Liver (tissue), 7 donors: ENCODE measurements at regions not wholly inside any gene's neighbourhood (a gene's known extent, or its start where the extent isn't known, plus 50 kb on each side); places are given as distances from the start of the nearest gene placed in this dataset.

Source experiments
- DNase-seq: peaks from one replicate; pipeline ENCODE4 v3.0.0-alpha.2; 2017; ENCODE audit warnings: low spot score
- H3K27ac ChIP-seq, 2 donors: one replicate each; pipeline ENCODE4 v1.7.0; 2013; ENCODE audit warnings: inconsistent platforms in 2 of 2, low read length in 2 of 2, control low read depth in 1 of 2, low read depth in 1 of 2, mild to moderate bottlenecking in 1 of 2
- H3K27me3 ChIP-seq, 4 donors: one replicate each; pipeline versions ENCODE4 v1.6.1 to v1.7.0; 2013; ENCODE audit warnings: low read length in 3 of 4, inconsistent platforms in 1 of 4, mild to moderate bottlenecking in 1 of 4, moderate library complexity in 1 of 4; ENCODE audit not compliant: control insufficient read depth in 4 of 4, insufficient read depth in 4 of 4
- H3K36me3 ChIP-seq, 4 donors: one replicate each; pipeline versions ENCODE4 v1.6.1 to v1.7.0; 2013; ENCODE audit warnings: low read length in 3 of 4, mild to moderate bottlenecking in 3 of 4, low read depth in 1 of 4, moderate library complexity in 1 of 4; ENCODE audit not compliant: control insufficient read depth in 4 of 4, insufficient read depth in 3 of 4
- H3K4me1 ChIP-seq, 4 donors: one replicate each; pipeline versions ENCODE4 v1.6.1 to v1.7.0; 2013; ENCODE audit warnings: low read length in 3 of 4, mild to moderate bottlenecking in 3 of 4, moderate library complexity in 1 of 4; ENCODE audit not compliant: control insufficient read depth in 4 of 4, insufficient read depth in 4 of 4
- H3K4me3 ChIP-seq, 3 donors: one replicate each; pipeline versions ENCODE4 v1.6.1 to v1.7.0; 2013; ENCODE audit warnings: low read length in 3 of 3, control low read depth in 1 of 3, low read depth in 1 of 3, mild to moderate bottlenecking in 1 of 3
- H3K9ac ChIP-seq, 2 donors: one replicate each; pipeline ENCODE4 v1.7.0; 2013; ENCODE audit warnings: low read length in 2 of 2, mild to moderate bottlenecking in 2 of 2, moderate library complexity in 2 of 2, control low read depth in 1 of 2, low read depth in 1 of 2
- H3K9me3 ChIP-seq, 4 donors: one replicate each; pipeline versions ENCODE4 v1.6.1 to v1.7.0; 2013; ENCODE audit warnings: low read length in 3 of 4; ENCODE audit not compliant: control insufficient read depth in 4 of 4
- EGR1 ChIP-seq, 2 donors: IDR thresholded peaks; 2 replicates each; pipeline ENCODE4 v1.6.1; 2016 to 2018; ENCODE audit warnings: antibody characterized with exemption in 2 of 2, low read depth in 2 of 2
- FOXA2 ChIP-seq: IDR thresholded peaks from 2 replicates; pipeline ENCODE4 v1.6.1; 2016; ENCODE audit warnings: antibody characterized with exemption
- GABPA ChIP-seq, 2 donors: IDR thresholded peaks in 1 of 2; conservative IDR thresholded peaks in 1 of 2; 2 replicates each; pipeline ENCODE4 v1.6.1; 2016; ENCODE audit warnings: antibody characterized with exemption in 2 of 2, mild to moderate bottlenecking in 1 of 2, moderate library complexity in 1 of 2
- HNF4G ChIP-seq: IDR thresholded peaks from 2 replicates; pipeline ENCODE4 v1.6.1; 2016; ENCODE audit warnings: antibody characterized with exemption
- JUND ChIP-seq, 2 donors: IDR thresholded peaks; 2 replicates each; pipeline ENCODE4 v1.6.1; 2016; ENCODE audit warnings: antibody characterized with exemption in 2 of 2
- MAX ChIP-seq: IDR thresholded peaks from 2 replicates; pipeline ENCODE4 v1.6.1; 2016; ENCODE audit warnings: antibody characterized with exemption
- RXRA ChIP-seq, 2 donors: IDR thresholded peaks; 2 replicates each; pipeline ENCODE4 v1.6.1; 2017 to 2018; ENCODE audit warnings: antibody characterized with exemption in 2 of 2, mild to moderate bottlenecking in 1 of 2
- YY1 ChIP-seq: IDR thresholded peaks from 2 replicates; pipeline ENCODE4 v1.6.1; 2016; ENCODE audit warnings: antibody characterized with exemption, mild to moderate bottlenecking
- ZBTB33 ChIP-seq: IDR thresholded peaks from 2 replicates; pipeline ENCODE4 v1.6.1; 2016; ENCODE audit warnings: antibody characterized with exemption
- WGBS: extraction: QIAGEN DNeasy Blood & Tissue Kit; methylation state at CpG from one replicate; pipeline ENCODE4 v1.1.7; 2013; 5-methylcytosine and 5-hydroxymethylcytosine counted together
- TF ChIP-seq, protein P1 (sequence below): IDR thresholded peaks from 2 replicates; pipeline ENCODE4 v1.6.1; 2016; ENCODE audit warnings: antibody characterized with exemption, mild to moderate bottlenecking
- donor health status: healthy.
- donor health status: healthy.
- donor health status: healthy.
- donor health status: healthy.

DNA sequence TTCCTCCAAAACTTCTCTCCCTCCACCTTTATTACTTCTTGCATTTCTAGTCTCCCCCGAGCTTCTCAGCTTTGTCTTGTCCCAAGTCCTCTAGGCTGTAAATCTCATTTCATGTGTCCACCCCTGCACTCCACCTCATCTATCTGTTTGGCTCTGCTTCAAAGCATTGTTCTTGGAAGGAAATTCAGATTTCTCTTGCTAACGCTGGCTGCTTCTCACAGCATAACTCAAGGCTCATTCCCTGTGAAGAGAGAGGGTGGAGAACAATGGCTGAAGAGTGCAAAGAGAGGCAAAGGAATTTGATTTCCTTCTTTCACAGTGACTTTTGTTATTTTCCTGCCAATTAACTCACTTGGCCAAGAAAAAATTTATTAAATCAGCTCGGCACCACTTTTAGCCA is 476.5 kb downstream of the TMEM114 start:
- H3K9ac ChIP-seq = no peak overlapping the region
- no peak for TF ChIP-seq RXRA (IDR thresholded peaks at IDR 0.05)
- TF ChIP-seq ZBTB33 = no peak
- no peak for TF ChIP-seq JUND (IDR thresholded peaks at IDR 0.05)
- no peak for TF ChIP-seq MAX
- no peak for TF ChIP-seq FOXA2
- 75% methylated on average over 3 of the region's 3 CpGs for WGBS
- no peaks in the 10 kb centered on the region for H3K27me3 ChIP-seq
- H3K27ac ChIP-seq = no peak overlapping the region
- H3K36me3 ChIP-seq = no peaks in the 10 kb centered on the region
- DNase-seq = no peak
- H3K9me3 ChIP-seq = peaks cover 0 to 2% (median 0%) of the 10 kb centered on the region in 4 donors
- no peaks in the 10 kb centered on the region for H3K4me1 ChIP-seq
- no peak overlapping the region for H3K4me3 ChIP-seq

GRCh38 chr16:8110572-8111514 is 479.5 kb downstream of the TMEM114 start:
- Histone ChIP-seq H3K27ac (no peak overlapping the region), H3K9me3 (peaks cover 0 to 2% (median 0%) of the 10 kb centered on the region in 4 donors), H3K4me3 (no peak overlapping the region), H3K4me1 (no peaks in the 10 kb centered on the region), H3K36me3 (no peaks in the 10 kb centered on the region), H3K27me3 (no peaks in the 10 kb centered on the region), H3K9ac (no peak overlapping the region)
- no peak for TF ChIP-seq ZBTB33
- TF ChIP-seq YY1 = no peak
- TF ChIP-seq HNF4G = no peak
- no peak for TF ChIP-seq GABPA (IDR thresholded peaks at IDR 0.05 in 1 of 2, conservative IDR thresholded peaks at IDR 0.05 in 1 of 2)
- TF ChIP-seq RXRA (IDR thresholded peaks at IDR 0.05) = no peak
- TF ChIP-seq, protein P1, sequence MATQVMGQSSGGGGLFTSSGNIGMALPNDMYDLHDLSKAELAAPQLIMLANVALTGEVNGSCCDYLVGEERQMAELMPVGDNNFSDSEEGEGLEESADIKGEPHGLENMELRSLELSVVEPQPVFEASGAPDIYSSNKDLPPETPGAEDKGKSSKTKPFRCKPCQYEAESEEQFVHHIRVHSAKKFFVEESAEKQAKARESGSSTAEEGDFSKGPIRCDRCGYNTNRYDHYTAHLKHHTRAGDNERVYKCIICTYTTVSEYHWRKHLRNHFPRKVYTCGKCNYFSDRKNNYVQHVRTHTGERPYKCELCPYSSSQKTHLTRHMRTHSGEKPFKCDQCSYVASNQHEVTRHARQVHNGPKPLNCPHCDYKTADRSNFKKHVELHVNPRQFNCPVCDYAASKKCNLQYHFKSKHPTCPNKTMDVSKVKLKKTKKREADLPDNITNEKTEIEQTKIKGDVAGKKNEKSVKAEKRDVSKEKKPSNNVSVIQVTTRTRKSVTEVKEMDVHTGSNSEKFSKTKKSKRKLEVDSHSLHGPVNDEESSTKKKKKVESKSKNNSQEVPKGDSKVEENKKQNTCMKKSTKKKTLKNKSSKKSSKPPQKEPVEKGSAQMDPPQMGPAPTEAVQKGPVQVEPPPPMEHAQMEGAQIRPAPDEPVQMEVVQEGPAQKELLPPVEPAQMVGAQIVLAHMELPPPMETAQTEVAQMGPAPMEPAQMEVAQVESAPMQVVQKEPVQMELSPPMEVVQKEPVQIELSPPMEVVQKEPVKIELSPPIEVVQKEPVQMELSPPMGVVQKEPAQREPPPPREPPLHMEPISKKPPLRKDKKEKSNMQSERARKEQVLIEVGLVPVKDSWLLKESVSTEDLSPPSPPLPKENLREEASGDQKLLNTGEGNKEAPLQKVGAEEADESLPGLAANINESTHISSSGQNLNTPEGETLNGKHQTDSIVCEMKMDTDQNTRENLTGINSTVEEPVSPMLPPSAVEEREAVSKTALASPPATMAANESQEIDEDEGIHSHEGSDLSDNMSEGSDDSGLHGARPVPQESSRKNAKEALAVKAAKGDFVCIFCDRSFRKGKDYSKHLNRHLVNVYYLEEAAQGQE = no peak
- TF ChIP-seq EGR1 (IDR thresholded peaks at IDR 0.05; ENCODE audit: low read depth in 2 of 2) = no peak
- no peak for TF ChIP-seq JUND (IDR thresholded peaks at IDR 0.05)
- WGBS = 91% methylated on average over 6 of the region's 6 CpGs
- no peak for DNase-seq
